ENCODE measurements at regions not wholly inside any gene's neighbourhood (a gene's known extent, or its start where the extent isn't known, plus 50 kb on each side); places are given as distances from the start of the nearest gene placed in this dataset.

DNA sequence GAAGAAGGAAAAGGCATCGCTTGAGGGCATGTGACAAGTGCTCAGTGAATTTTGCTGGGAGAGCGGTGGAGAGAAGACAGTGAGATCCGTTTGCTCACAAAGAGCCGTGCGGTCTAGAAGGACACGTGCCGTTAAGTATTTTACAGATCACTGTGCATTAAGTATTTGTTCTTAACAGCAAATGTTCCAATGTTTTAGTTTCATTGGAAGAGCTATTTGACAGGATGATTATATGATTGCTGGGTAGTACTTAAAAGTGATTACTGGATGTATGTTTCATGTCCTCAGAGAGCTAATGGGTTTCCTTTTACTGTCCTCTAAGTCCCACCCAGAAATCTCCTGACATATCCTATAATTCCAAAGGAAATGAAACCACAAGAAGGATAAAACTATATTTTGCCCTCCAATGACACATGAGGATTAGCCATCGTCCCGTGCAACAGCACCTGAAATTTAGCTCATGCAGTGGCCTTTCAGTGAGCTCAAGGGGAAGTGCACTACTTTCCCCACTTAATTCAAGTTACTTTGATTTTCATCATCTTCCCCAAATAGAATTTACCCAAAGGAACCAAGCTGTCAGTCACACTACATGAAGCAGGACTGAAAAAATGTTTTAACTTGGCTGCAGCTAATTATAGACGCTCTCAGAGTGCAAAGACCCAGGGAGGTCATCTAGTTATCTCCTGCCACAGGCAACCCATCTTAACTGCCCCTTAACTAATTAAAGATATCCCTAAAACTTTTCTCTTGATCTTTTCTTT, 80.3 kb downstream of the KLF6 start:
- no peak for TF ChIP-seq CTCF (conservative IDR thresholded peaks at IDR 0.05; ENCODE audit: low read length)
- TF ChIP-seq EZH2phosphoT487 (IDR thresholded peaks at IDR 0.05; ENCODE audit: borderline replicate concordance) = no peak
